ENCODE measurements at regions not wholly inside any gene's neighbourhood (a gene's known extent, or its start where the extent isn't known, plus 50 kb on each side); places are given as distances from the start of the nearest gene placed in this dataset.

GRCh38 chr3:43783987-43784639 is 93.4 kb downstream of the ABHD5 start:
- no peak for DNase-seq (ENCODE audit: low read depth)

DNA sequence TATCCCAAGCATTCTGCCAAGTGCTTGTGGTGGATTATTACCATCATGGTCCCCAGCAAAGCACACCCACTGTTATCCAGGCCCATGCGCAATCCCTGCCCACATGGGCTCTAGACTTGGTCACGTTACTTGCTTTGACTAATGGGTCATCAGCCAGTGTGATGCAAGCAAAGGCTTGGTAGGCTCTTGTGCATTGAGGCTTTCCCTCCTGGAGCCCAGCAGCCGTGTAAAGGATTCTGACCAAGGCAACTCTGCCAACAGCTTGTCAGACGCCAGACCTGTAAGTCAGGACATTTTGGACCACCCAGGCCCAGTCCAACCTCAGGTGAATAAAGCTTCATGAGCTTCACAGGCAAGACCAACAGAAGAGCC is 93.9 kb downstream of the ABHD5 start:
- DNase-seq (ENCODE audit: low read depth) = no peak

DNA sequence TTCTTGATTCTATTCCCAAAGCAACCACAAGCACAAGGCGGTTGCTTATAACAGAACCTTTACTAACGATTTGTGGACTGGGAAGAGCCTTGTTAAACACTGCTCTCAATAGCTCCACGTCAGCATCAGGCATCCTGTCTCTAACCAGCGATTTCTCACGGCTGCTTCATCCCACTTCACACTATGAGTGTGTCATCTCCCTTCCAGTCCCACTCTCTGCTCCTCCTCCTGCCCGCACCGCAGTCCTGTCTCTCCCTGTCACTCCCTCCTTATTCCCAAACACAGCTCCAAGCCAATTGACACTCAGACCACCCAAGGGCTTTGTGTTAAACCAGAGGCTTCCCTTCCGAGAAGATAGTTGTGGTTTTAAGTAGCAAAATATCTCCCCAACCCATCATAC is 94.8 kb downstream of the ABHD5 start:
- DNase-seq (ENCODE audit: low read depth) = peak; percentile 49

DNA sequence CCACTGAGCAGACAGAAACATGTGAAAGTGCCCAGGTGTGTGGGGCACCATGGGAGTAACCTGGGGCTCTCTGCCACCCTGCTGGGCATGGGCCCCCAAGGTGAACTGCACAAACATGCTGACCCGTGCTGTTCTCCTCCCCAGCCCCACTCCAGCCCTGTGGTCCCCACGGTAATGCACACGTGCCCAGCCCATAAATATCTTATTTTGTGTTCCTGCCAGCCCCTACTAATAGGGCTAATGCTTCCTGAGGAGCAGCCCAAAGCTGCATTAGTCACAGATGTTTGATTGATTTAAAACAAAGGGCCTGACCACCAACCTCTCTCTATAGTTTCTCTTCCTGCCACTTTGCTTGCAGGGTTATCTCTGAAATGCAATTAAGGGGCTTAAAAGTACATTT is 95.4 kb downstream of the ABHD5 start:
- peak; percentile 19 for DNase-seq (ENCODE audit: low read depth)

- no peak for DNase-seq (ENCODE audit: low read depth)
Measured at GRCh38 chr3:43786526-43787305, 96.0 kb downstream of the ABHD5 start.

DNA sequence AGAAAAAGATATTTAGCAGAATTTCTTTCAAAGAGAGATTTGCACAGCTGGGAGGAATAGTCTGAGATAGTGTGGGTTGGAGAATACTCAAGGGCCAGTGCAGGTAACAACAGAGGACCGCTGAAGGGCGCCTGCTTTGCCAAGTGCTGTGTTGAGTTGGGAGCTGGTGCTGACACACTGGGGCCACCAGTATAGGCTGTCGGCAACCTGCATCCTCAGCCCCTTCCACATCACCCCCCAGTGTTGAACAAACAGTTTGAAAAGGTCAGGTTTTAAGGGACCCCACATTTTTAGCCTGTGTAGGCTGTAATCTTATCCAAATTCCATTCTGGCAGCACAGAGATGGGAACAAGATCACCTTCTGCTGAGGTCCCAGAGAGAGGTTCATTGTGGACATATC is 96.6 kb downstream of the ABHD5 start:
- no peak for DNase-seq (ENCODE audit: low read depth)

DNA sequence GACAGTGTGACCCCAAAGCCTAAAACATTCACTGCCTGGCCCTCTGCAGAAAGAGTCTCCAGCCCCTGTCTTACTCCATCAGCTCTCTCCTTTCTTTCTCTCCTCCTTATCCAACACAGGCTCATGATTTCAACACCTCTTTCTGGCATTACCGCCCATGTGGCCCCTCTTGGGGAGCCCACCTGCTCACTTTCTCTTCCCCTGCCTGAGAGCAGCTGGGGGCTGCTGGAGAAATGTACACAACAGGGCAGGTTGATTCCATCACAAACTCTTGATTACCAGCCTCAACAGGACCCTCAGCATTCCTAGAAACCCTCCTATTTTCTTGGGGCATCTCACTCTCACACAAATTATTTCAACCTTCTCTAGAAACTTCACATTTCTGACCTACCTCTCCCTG is 98.3 kb downstream of the ABHD5 start:
- DNase-seq (ENCODE audit: low read depth) = no peak

DNA sequence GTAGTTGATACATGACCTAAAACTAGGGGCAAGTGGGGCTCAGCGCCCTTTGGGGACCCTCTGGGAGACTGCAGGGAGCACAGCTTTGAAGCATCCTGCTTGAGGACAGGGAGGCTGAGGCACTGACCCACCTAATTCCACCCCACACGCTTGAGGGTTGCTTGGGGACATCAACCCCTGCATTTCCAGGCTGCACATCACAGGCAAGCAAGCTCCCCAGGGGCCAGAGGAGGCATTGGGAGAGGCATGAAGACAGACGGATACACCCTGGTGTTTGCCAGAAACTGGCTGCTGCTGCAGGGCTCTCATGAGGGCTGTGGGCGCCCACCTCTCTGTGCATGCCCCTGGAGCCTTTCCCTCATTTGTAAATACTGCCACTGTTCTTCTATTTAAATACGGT is 99.3 kb downstream of the ABHD5 start:
- no peak for DNase-seq (ENCODE audit: low read depth)

- no peak for DNase-seq (ENCODE audit: low read depth)
Measured at GRCh38 chr3:43790476-43790875, 99.7 kb downstream of the ABHD5 start.

- no peak for DNase-seq (ENCODE audit: low read depth)
Measured at GRCh38 chr3:43791246-43791645, 100.5 kb downstream of the ABHD5 start.

GRCh38 chr3:43792904-43793303 is 102.2 kb downstream of the ABHD5 start:
- peak; percentile 19 for DNase-seq (ENCODE audit: low read depth)

- no peak for DNase-seq (ENCODE audit: low read depth)
Measured at GRCh38 chr3:43793648-43794372, 103.1 kb downstream of the ABHD5 start.

- DNase-seq (ENCODE audit: low read depth) = peak; percentile 80
Measured at GRCh38 chr3:43794776-43795175, 104.0 kb downstream of the ABHD5 start.

GRCh38 chr3:43795491-43795890 is 104.8 kb downstream of the ABHD5 start:
- no peak for DNase-seq (ENCODE audit: low read depth)

DNA sequence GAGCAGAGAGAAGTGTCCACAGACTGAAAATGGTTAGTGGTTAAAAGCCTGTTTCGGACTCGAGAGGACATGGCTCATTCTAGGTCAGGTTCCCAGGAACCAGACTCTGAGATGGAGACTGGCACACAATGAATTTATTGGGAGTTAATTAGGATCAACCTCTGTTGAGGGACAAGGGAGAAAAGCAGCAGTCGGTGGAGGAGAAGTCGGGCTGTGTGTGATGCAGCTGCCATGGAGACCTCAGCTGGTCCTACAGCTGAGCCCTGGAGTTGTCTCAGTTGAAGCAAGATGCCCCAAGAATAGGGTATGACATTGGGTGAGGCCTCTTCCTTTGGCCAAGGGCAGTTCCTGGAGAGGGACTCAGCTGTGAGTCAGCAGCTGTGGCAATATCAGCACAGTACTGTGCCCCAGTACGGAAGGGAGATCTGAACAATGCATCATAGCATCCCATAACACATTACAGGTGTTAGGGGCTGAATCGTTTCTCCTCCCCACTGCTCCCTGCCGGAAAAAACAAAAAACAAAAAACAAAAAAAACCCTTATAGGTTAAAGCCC is 105.4 kb downstream of the ABHD5 start:
- DNase-seq (ENCODE audit: low read depth) = peak; percentile 76

DNA sequence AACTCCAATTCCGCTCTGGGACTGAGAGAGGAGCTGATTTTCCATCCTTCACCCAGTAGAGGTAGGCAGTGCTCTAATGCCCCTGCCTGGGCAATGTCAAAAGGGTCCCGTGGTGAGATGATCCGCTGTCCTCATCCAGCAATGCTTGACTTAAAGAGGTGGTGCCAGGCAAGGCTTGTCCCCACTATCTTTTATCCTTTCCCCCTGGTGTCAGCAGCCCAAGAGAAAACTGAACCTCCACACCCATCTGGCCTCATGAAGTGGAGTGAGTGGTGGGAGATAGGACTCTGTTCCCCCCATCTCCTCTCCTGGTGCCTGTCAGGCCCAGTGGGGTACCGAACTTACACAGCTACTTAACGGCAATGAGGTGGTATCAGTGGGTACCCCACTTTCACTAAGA is 107.1 kb downstream of the ABHD5 start:
- no peak for DNase-seq (ENCODE audit: low read depth)

DNA sequence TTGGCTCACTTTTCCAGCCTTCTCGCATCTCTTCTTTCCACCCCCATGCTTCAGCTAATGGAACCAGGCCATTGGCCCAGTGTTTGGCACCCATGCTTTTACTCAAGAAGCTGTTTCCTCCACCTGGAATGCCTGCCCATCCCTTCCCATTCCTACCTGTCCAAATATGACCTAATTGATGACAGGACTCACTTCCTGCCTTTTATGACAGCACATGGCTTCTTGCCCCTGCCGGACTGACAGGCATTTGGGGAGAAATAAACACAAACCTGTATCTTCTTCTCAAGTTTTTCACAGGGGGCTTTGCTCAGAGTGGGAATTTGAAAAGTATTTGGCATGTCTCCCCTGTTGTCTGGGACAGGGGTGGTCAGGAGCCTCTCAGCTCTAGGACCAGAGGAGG is 120.1 kb downstream of the ABHD5 start:
- no peak for DNase-seq (ENCODE audit: low read depth)

GRCh38 chr3:43814461-43814860 is 123.7 kb downstream of the ABHD5 start:
- no peak for DNase-seq (ENCODE audit: low read depth)

DNA sequence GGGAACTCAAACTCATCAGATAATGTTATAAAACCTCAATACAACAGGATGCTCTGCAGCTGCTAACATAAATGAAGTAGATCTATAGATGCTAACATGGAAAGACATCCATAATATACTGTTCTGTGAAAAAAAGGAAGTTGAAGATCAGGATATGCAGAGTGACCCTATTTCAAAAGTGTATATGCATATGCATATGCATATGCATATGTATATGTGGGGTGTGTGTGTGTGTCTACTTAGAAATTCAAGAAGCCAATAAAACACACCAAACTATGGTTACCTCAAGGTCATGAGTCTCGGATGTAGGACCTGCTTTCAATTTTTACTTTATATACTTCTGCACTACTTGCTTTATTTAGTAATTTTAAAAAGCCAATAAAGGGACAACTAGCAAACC is 125.6 kb downstream of the ABHD5 start:
- no peak for DNase-seq (ENCODE audit: low read depth)

GRCh38 chr3:43817064-43817463 is 126.3 kb downstream of the ABHD5 start:
- DNase-seq (ENCODE audit: low read depth) = no peak

DNA sequence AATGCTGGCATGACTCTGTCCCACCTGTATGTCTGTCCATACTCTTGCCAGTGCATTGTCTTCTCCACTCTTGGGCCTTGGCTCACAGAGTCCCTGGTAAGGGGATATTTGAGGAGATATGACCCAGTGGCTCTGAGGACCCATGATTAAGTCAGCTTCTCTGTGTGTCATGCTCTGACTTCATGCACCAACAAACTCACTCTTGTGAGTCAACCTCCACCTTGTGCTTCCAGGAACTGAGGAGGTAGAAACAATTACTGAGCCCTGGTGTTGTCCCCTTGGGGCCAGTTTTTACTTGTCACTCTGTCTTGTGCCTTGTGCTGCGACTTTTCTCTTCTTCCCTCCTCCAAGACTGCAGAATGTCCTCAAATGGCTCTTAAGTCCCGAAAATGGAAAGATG is 127.1 kb downstream of the ABHD5 start:
- no peak for DNase-seq (ENCODE audit: low read depth)

DNA sequence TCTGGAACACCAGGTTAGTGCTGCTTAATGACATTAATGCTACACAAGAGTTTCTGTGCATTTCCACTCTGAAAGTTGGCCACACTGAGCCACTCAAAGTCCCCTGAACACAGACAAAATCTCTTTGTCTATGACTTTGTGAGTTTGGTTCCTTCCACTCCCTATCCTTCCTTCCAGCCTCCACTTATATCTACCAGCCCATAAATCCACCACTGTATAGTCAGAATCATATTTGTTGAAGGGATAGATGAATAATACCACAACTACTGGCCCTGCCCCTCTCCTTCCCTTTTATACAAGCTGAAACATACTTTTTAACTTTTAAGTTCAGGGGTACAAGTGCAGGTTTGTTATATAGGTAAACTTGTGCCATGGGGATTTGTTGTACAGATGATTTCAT is 127.5 kb downstream of the ABHD5 start:
- DNase-seq (ENCODE audit: low read depth) = no peak

Measured in RPMI7951 (cell line).